GM12878 (cell line): ENCODE measurements at regions not wholly inside any gene's neighbourhood (a gene's known extent, or its start where the extent isn't known, plus 50 kb on each side); places are given as distances from the start of the nearest gene placed in this dataset.

Experiments used
- ATAC-seq: fragments of 200-7000 bp; cut with Tn5 transposase; 3 replicates; pipeline ENCODE4 v1.9.1; 2020; ENCODE audit warnings: mild to moderate bottlenecking, moderate library complexity
- BruUV-seq: library from RNA; stranded (reverse); fragments of 400-500 nt; replicated peaks from 2 replicates; lab custom pipeline; 2021; lab: Mats Ljungman, UMichigan
- CTCF ChIA-PET: fragments of 300-600 bp; sonication (Branson Sonifier 250); formaldehyde crosslinking; extraction: SDS; loops from one replicate; lab custom pipeline; 2021; ENCODE audit warnings: inconsistent platforms; lab: Yijun Ruan, JAX
- POLR2A ChIA-PET: fragments of 350-600 bp; formaldehyde crosslinking; extraction: SDS; loops from one replicate; lab custom pipeline; 2021; ENCODE audit warnings: inconsistent platforms; lab: Charles Lee
- RAD21 ChIA-PET: fragments of 300-600 bp; sonication (Branson Sonifier 250); formaldehyde crosslinking; loops from one replicate; lab custom pipeline; 2023; ENCODE audit warnings: antibody characterized with exemption; ENCODE audit not compliant: unreplicated experiment; lab: Charles Lee
- SMC1A ChIA-PET: fragments of 300-600 bp; sonication (Branson Sonifier 250); formaldehyde crosslinking; loops from one replicate; lab custom pipeline; 2023; ENCODE audit not compliant: unreplicated experiment, uncharacterized antibody; lab: Charles Lee
- DNase-seq: peaks from one replicate; pipeline ENCODE4 v3.0.0-alpha.2; 2011; ENCODE audit warnings: low read depth, low spot score
- FAIRE-seq: peaks from 3 replicates; lab custom pipeline; 2011; peaks lifted over from hg19 to GRCh38; lab: Jason Lieb, UNC
- H2AFZ ChIP-seq: 2 replicates; pipeline ENCODE4 v1.6.0; 2011; ENCODE audit warnings: low read depth, low read length, control low read depth; ENCODE audit not compliant: control insufficient read depth
- H3K27ac ChIP-seq: 2 replicates; pipeline ENCODE4 v1.5.1; 2011; ENCODE audit warnings: control low read depth; ENCODE audit not compliant: control insufficient read depth, insufficient read depth
- H3K27me3 ChIP-seq, 2 experiments: replicated peaks in 1 of 2; 2 replicates each; pipeline versions ENCODE4 v1.6.0 to v1.6.1; 2011; ENCODE audit warnings: low read length in 1 of 2; ENCODE audit not compliant: control insufficient read depth in 2 of 2, insufficient read depth in 2 of 2
- H3K36me3 ChIP-seq, 2 experiments: 2 replicates each; pipeline ENCODE4 v1.5.1; 2011; ENCODE audit warnings: low read length in 1 of 2; ENCODE audit not compliant: control insufficient read depth in 2 of 2, insufficient read depth in 2 of 2
- H3K4me1 ChIP-seq: 2 replicates; pipeline ENCODE4 v1.6.1; 2011; ENCODE audit warnings: mild to moderate bottlenecking, low read length, moderate library complexity, mixed read lengths; ENCODE audit not compliant: control insufficient read depth, insufficient read depth
- H3K4me2 ChIP-seq: 2 replicates; pipeline ENCODE4 v1.6.0; 2011; ENCODE audit warnings: control low read depth; ENCODE audit not compliant: control insufficient read depth, insufficient read depth
- H3K4me3 ChIP-seq: fragments of 200-600 bp; sonication (generic); 2 replicates; pipeline ENCODE4 v1.5.1; 2016
- H3K79me2 ChIP-seq: 2 replicates; pipeline ENCODE4 v1.6.0; 2011; ENCODE audit warnings: low read length; ENCODE audit not compliant: control insufficient read depth, insufficient read depth
- H3K9ac ChIP-seq: 2 replicates; pipeline ENCODE4 v1.8.0; 2011; ENCODE audit warnings: low read length, control low read depth, mixed read lengths; ENCODE audit not compliant: control insufficient read depth, insufficient read depth
- H3K9me3 ChIP-seq: replicated peaks from 3 replicates; pipeline ENCODE4 v1.5.1; 2011; ENCODE audit warnings: mild to moderate bottlenecking, low read length; ENCODE audit not compliant: control insufficient read depth, insufficient read depth
- H4K20me1 ChIP-seq: 2 replicates; pipeline ENCODE4 v1.6.0; 2011; ENCODE audit not compliant: control insufficient read depth, insufficient read depth
- BHLHE40 ChIP-seq, 2 experiments: fragments of 450-650 bp in 1 of 2; IDR thresholded peaks; 2 replicates each; pipeline ENCODE4 v1.6.1; 2011 to 2017; ENCODE audit warnings: low read depth in 2 of 2, borderline replicate concordance in 1 of 2, improper control_type of control experiment in 1 of 2, low read length in 1 of 2, mild to moderate bottlenecking in 1 of 2
- CHD2 ChIP-seq: IDR thresholded peaks from 2 replicates; pipeline ENCODE4 v1.6.1; 2011; ENCODE audit warnings: low read depth, low read length, improper control_type of control experiment, borderline replicate concordance
- EGR1 ChIP-seq, 2 experiments: IDR thresholded peaks; 1 replicate in 1 of 2; 2 replicates in 1 of 2; pipeline ENCODE4 v1.6.1; 2011 to 2012; ENCODE audit warnings: low read depth in 2 of 2, low read length in 2 of 2, borderline replicate concordance in 1 of 2, mild to moderate bottlenecking in 1 of 2, moderate library complexity in 1 of 2
- MEF2B ChIP-seq: fragments of 450-650 bp; IDR thresholded peaks from 2 replicates; pipeline ENCODE4 v1.6.1; 2018; ENCODE audit warnings: mild to moderate bottlenecking, moderate library complexity; ENCODE audit not compliant: partially characterized antibody, poor library complexity, severe bottlenecking
- POU2F2 ChIP-seq: IDR thresholded peaks from 3 replicates; pipeline ENCODE4 v1.6.1; 2011; ENCODE audit warnings: low read depth, mild to moderate bottlenecking, low read length, borderline replicate concordance
- RELA ChIP-seq: fragments of 450-650 bp; IDR thresholded peaks from 2 replicates; pipeline ENCODE4 v1.8.0; 2014; ENCODE audit warnings: borderline replicate concordance; ENCODE audit not compliant: partially characterized antibody
- TAF1 ChIP-seq: IDR thresholded peaks from 2 replicates; pipeline ENCODE4 v1.6.1; 2011; ENCODE audit warnings: mild to moderate bottlenecking, low read depth, low read length, borderline replicate concordance
- ZNF217 ChIP-seq: fragments of 450-650 bp; IDR thresholded peaks from 2 replicates; pipeline ENCODE4 v1.6.1; 2017; ENCODE audit warnings: antibody characterized with exemption, mild to moderate bottlenecking
- ZNF384 ChIP-seq: IDR thresholded peaks from 2 replicates; pipeline ENCODE4 v1.6.1; 2012; ENCODE audit warnings: low read depth, mild to moderate bottlenecking, low read length, improper control_type of control experiment, borderline replicate concordance
- WGBS: methylation state at CpG from one replicate; pipeline ENCODE4 v1.1.6; 2016; ENCODE audit warnings: low lambda C conversion rate; ENCODE audit not compliant: insufficient replicate concordance, insufficient coverage; ENCODE audit errors: missing lambda C conversion rate; 5-methylcytosine and 5-hydroxymethylcytosine counted together
- in situ Hi-C: fragments of 300-500 bp; cut with MboI; formaldehyde crosslinking; loops from 9 replicates; pipeline ENCODE4 v1.14.3; 2018; ENCODE audit warnings: mixed read lengths
- intact Hi-C: fragments of 100-400 bp; cut with micrococcal nuclease; formaldehyde crosslinking; loops from one replicate; pipeline ENCODE4 v1.14.2; 2022; ENCODE audit not compliant: unreplicated experiment
- TF ChIP-seq, protein P1 (sequence below): fragments of 450-650 bp; IDR thresholded peaks from 2 replicates; pipeline ENCODE4 v1.6.1; 2018; ENCODE audit warnings: mild to moderate bottlenecking, low read depth, moderate library complexity; ENCODE audit not compliant: partially characterized antibody
- TF ChIP-seq, protein P2 (sequence below): fragments of 150-350 bp; IDR thresholded peaks from 2 replicates; pipeline ENCODE4 v1.6.1; 2014; ENCODE audit warnings: mild to moderate bottlenecking, low read depth, low read length

DNA sequence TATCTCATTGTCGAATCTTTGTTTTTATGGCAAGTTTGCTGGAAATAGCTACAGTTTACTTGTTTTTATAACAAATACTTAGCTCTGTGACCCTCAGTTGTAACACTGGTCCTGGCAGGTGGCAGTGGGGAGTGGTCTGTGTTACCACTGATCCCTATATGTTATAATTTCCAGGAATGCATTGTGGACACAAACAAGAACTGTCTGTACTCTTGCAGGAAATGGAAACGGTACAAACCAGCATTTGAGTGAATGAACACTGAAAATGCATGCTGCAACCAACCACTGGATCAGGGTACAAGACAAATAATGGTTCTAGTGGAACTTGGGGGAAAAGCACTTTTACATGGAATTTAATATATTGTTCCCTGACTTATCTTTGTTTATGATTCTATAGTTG lies 66.5 kb upstream of the PJA2 start:
- BruUV-seq, result no TSS peak
- in situ Hi-C loops (no loop called here), intact Hi-C loops (loop anchor here (10.0 kb wide), 1 partner anchor 1021 kb away; no protein-coding TSS in a partner anchor)
- DNase-seq (no peak), FAIRE-seq (no peak), ATAC-seq (no peak)
- Histone ChIP-seq H3K4me1 (no peaks in the 10 kb centered on the region), H3K27ac (no peak overlapping the region), H3K4me3 (no peak overlapping the region), H3K9ac (no peak overlapping the region), H3K36me3 (no peaks in the 10 kb centered on the region)
- WGBS, result 90% methylated on average over 2 of the region's 2 CpGs
- ChIA-PET SMC1A (interaction anchor here (0.6 kb wide), 2 partner anchors 701 to 990 kb away, joined by 3 read pairs; no protein-coding TSS in a partner anchor), CTCF (interaction anchor here (1.0 kb wide), 1 partner anchor 11 kb away, joined by 3 read pairs; no protein-coding TSS in a partner anchor)
- TF ChIP-seq BHLHE40 (IDR thresholded peaks at IDR 0.05; ENCODE audit: borderline replicate concordance in 1 of 2, low read depth in 2 of 2, low read length in 1 of 2), result no peak
- TF ChIP-seq POU2F2, result no peak
- TF ChIP-seq TAF1, result no peak
- no peak for TF ChIP-seq ZNF384
- no peak for TF ChIP-seq ZNF217
- no peak for TF ChIP-seq EGR1 (IDR thresholded peaks at IDR 0.05; ENCODE audit: borderline replicate concordance in 1 of 2, low read depth in 2 of 2, low read length in 2 of 2)
- no peak for TF ChIP-seq MEF2B
- TF ChIP-seq, protein P1, sequence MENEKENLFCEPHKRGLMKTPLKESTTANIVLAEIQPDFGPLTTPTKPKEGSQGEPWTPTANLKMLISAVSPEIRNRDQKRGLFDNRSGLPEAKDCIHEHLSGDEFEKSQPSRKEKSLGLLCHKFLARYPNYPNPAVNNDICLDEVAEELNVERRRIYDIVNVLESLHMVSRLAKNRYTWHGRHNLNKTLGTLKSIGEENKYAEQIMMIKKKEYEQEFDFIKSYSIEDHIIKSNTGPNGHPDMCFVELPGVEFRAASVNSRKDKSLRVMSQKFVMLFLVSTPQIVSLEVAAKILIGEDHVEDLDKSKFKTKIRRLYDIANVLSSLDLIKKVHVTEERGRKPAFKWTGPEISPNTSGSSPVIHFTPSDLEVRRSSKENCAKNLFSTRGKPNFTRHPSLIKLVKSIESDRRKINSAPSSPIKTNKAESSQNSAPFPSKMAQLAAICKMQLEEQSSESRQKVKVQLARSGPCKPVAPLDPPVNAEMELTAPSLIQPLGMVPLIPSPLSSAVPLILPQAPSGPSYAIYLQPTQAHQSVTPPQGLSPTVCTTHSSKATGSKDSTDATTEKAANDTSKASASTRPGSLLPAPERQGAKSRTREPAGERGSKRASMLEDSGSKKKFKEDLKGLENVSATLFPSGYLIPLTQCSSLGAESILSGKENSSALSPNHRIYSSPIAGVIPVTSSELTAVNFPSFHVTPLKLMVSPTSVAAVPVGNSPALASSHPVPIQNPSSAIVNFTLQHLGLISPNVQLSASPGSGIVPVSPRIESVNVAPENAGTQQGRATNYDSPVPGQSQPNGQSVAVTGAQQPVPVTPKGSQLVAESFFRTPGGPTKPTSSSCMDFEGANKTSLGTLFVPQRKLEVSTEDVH, result no peak
- TF ChIP-seq, protein P2, sequence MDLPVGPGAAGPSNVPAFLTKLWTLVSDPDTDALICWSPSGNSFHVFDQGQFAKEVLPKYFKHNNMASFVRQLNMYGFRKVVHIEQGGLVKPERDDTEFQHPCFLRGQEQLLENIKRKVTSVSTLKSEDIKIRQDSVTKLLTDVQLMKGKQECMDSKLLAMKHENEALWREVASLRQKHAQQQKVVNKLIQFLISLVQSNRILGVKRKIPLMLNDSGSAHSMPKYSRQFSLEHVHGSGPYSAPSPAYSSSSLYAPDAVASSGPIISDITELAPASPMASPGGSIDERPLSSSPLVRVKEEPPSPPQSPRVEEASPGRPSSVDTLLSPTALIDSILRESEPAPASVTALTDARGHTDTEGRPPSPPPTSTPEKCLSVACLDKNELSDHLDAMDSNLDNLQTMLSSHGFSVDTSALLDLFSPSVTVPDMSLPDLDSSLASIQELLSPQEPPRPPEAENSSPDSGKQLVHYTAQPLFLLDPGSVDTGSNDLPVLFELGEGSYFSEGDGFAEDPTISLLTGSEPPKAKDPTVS, result no peak
- no peak for TF ChIP-seq CHD2
- TF ChIP-seq RELA, result no peak
- TF ChIP-seq, all 136 proteins: peak for 0
- H3K9me3 ChIP-seq, result no peaks in the 10 kb centered on the region
- no peak overlapping the region for H2AFZ ChIP-seq
- ChIA-PET POLR2A (interaction anchor here (0.6 kb wide), 2 partner anchors 28 to 440 kb away, joined by 3 to 4 read pairs; no protein-coding TSS in a partner anchor), RAD21 (interaction anchor here (1.2 kb wide), 1 partner anchor 834 kb away, joined by 3 read pairs; no protein-coding TSS in a partner anchor)
- H3K79me2 ChIP-seq, result no peaks in the 10 kb centered on the region
- H4K20me1 ChIP-seq, result no peaks in the 10 kb centered on the region
- 0 out of 4 replicates have a peak, but pooled peaks cover 0 to 4% of the 10 kb centered on the region in 2 experiments for H3K27me3 ChIP-seq
- H3K4me2 ChIP-seq, result no peak overlapping the region
